ENCODE measurements at regions not wholly inside any gene's neighbourhood (a gene's known extent, or its start where the extent isn't known, plus 50 kb on each side); places are given as distances from the start of the nearest gene placed in this dataset.
"Not testable (repeated sequence)": the region's sequence is repeated elsewhere in the genome, so short reads cannot be mapped to it uniquely, and the experiment has no call there.

DNA sequence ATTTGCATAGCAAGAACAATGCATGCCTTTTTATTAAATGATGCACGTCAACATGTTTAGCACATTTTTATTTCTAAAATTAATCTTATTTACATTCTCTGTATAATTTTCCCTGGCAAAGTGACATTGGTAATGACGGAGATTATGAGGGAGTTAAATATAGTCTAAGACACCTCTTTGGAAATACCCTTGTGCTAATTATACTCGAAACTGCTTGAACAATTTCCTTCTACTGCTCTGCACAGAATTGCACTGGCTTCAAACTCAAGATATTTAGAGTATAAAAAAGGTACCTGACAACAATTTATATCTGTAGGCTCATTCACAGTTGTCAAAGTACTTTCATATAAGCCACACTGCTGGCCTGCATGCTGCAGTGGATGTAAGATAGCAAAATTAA, 602.7 kb downstream of the NXPH1 start:
- DNase-seq (ENCODE audit: low read depth, low spot score): no peak

DNA sequence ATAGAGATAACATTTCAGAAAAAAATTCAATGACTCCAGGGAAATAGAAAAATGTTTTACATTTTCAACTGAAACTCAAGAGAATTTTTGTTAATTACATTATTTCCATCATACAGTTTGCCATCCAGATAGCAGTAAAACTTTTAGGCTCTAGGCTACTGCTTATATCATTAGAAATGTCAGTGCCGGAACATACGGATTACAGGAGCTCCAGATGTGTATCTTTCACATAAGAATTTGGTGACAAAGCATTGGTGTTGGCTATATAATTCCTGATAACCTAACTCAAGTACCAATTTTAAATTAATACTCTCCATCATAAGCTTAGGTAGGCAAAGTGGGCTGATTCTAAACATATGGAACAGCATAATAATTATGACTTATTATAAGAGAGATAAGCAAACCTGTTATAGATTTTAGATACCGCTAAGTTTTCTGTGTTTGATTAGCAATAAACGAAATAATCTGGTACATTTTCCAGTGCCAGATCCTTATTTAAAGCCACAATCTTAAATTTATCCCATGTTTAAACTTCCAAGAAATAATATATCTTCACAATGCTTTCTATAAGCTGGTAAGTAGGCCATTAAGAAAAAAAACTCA, 637.9 kb downstream of the NXPH1 start:
- DNase-seq (ENCODE audit: low read depth, low spot score): no peak

GRCh38 chr7:9075774-9076173, 642.4 kb downstream of the NXPH1 start:
- DNase-seq (ENCODE audit: low read depth, low spot score): not testable (repeated sequence)

DNA sequence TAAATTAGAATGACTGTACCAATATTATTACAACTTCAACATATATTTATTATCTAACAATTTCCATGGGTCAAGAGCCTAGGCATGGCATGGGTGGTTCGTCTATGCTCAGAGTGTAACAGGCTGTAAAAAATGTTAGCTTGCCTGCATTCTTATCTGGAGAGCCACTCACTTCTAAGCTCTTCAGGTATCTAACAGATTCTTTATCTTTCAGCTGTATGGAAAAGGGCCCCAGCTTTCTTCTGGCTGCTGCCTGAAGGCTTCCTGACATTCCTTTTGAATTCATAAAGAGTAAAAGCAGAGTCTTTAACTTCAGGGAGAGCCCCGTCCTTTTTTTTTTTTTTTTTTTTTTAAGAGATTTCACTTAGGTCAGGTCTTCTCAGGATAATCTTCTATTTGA, 648.8 kb downstream of the NXPH1 start:
- peak; percentile 10 for DNase-seq (ENCODE audit: low read depth, low spot score)

DNA sequence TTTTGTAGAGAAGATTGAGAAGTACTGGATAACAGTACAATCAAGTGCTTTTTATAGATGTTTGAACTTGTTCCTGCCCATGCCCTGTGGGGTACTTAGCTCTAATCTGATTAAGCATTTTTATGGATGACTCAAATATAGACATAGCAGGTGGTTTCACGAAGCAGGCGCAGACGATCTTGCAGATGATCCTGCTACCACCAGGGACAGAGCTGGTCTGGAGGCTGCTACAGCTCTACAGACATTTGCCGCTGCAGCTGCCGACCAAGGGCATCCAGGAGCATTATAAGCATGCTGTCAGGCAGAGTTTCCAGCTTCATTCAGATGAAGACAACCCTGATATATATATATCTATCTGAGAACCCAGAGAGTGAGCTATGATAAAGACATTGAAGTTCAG, 650.4 kb downstream of the NXPH1 start:
- no peak for DNase-seq (ENCODE audit: low read depth, low spot score)

GRCh38 chr7:9091282-9091681, 657.9 kb downstream of the NXPH1 start:
- no peak for DNase-seq (ENCODE audit: low read depth, low spot score)

DNA sequence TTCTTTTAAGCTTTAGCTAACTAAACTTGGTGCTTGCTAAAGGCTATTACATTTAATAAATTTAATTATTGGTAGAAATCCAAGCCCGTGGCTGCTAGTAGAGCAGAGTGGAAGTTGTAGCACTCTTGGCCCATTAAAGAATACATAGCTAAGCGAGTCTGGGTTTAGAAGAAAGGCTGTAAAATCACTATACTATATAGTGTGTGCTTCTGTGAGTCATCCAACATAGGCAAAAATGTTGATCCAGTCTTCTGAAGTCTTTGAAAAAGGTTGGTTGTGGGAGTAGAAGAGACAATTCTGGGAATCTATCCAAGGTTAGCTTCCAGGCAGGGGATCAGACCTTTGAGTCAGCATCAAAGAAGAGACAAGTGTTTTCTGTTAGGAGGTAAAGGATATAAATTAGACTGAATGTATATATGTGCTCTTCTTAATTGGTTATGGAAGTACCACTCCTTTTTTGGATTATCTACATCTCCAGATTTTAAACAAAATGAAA, 664.2 kb downstream of the NXPH1 start:
- DNase-seq (ENCODE audit: low read depth, low spot score): no peak

DNA sequence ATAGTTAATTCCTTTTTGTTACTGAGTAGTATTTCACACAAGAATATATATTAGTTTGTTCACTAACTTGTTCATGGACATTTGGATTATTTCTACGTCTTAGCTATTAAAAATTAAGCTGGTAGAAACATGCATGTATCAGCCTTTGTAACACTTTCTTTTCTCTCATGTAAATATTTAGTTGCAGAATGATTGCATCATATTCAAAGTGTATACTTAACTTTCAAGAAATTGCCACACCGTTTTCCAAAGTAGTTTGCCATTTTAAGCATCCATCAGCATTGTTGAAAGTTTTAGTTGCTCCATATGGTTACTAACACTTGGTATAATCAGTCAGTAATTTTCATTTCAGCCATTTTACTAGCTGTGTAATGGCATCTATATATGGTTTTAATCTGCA, 666.9 kb downstream of the NXPH1 start:
- no peak for DNase-seq (ENCODE audit: low read depth, low spot score)

- DNase-seq (ENCODE audit: low read depth, low spot score): no peak
Observed at GRCh38 chr7:9102846-9103245, 669.4 kb downstream of the NXPH1 start.

DNA sequence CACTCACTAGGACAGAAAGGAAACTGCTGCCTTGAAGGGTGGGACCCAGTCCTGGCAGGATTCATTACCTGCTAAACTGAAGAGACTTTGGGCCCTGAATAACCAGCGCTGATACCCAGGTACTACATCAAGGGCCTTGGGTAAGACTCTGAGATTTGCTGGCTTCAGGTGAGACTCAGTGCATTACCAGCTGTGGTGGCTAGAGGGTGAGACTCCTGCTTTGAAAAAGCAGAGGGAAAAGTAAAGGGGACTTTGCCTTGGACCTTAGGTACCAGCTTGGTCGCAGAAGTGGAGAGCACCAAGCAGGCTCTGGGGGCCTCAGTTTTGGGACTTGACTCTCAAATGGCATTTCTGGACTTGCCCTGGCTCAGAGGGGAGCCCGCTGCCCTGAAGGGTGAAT, 673.3 kb downstream of the NXPH1 start:
- no peak for DNase-seq (ENCODE audit: low read depth, low spot score)

GRCh38 chr7:9120331-9120730, 686.9 kb downstream of the NXPH1 start:
- no peak for DNase-seq (ENCODE audit: low read depth, low spot score)

GRCh38 chr7:9124320-9124719, 690.9 kb downstream of the NXPH1 start:
- no peak for DNase-seq (ENCODE audit: low read depth, low spot score)

DNA sequence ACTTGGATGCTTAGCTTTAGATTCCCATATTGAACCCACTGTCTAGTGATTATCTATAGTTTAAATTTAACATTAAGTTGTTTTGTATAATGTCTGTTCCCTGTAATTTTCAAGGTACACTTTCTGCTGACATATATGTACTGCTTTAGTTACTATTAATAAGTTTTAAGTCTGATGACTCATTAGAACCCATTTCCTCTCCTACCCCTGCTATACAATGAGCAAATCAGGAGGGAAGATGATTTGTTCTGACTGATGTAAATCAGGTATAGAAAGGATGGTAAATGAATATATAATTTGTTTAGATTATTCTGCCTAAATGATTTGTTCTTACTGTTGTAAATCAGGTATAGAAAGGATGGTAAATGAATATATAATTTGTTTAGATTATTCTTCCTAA, 691.8 kb downstream of the NXPH1 start:
- DNase-seq (ENCODE audit: low read depth, low spot score): no peak

DNA sequence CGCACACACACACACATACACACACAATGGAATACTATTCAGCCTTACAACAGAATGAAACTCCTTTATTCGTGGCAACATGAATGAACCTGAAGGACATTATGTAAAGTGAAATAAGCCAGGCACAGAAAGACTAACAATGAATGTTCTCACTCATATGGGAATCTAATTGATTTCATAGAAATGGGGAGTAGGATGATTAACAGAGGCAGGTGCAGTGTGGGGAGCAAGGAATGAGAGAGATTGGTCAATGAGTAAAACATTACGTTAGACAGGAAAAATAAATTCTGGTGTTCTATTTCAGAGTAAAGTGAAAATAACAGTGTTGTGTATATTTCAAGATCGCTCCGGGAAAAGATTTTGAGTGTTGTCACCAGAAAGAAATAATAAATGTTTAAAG, 694.5 kb downstream of the NXPH1 start:
- DNase-seq (ENCODE audit: low read depth, low spot score): no peak

GRCh38 chr7:9148687-9149086, 715.3 kb downstream of the NXPH1 start:
- no peak for DNase-seq (ENCODE audit: low read depth, low spot score)

DNA sequence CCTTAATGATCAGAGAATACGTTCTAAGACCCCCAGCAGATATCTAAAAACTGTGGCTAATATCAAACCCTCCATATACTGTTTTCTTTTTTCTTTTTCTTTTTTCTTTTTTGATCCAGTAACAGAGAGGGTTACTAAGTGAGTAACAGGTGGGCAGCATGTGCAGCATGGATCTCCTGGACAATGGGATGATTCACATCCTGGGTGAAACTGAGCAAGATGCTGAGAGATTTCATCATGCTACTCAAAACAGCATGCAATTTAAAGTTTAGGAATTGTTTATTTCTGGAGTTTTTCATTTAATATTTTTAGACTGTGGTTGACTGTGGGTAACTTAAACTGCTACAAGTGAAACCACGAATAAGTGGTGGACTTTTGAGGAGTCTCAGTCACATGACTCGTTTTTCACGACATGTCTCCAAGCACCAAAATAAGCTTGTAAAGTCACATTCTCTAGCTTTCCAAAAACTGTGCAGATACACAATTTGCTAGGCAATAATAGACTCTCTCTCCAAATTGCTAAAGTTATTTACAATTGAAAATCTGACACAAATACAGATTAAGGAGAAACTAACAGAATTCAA, 716.2 kb downstream of the NXPH1 start:
- no peak for DNase-seq (ENCODE audit: low read depth, low spot score)

GRCh38 chr7:9163691-9164090, 730.3 kb downstream of the NXPH1 start:
- DNase-seq (ENCODE audit: low read depth, low spot score): not testable (repeated sequence)

GRCh38 chr7:9175871-9176270, 742.5 kb downstream of the NXPH1 start:
- no peak for DNase-seq (ENCODE audit: low read depth, low spot score)

DNA sequence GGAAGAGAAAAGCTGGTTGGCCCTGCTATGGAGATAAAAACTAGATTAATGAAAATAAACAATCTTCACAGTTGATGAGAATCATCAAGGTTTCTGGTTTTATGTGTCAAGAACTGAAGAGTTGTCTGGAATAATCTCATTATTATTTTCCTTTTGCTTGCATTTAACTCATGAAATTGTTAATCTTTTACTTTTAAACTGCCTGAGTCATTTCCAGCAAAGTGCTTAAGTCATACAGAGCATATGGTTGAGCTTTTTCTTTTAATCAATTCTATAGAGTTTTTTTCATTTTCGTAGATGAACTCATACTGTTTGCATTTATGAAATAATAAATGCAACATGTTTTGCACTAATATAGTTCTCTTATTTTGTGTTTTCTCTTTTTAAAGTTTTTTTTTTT, 747.9 kb downstream of the NXPH1 start:
- no peak for DNase-seq (ENCODE audit: low read depth, low spot score)

DNA sequence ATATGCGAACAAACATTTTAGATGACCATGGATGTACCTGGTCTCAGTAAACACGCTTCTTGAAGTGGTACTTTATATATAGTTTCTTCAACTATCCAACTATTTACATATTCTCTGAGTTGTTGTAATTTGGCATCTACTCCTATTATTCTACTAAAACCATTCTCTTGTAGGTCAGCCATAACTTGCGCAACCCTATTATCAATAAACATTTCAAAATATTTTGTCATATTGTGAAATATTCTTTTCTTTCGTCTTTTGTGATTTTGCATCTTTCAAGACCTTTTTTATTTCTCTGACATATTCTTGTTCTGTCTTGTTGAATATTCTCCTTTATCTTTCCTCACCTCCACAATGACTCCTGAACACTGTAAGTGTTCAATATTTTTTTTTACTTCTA, 753.3 kb downstream of the NXPH1 start:
- DNase-seq (ENCODE audit: low read depth, low spot score): no peak

DNA sequence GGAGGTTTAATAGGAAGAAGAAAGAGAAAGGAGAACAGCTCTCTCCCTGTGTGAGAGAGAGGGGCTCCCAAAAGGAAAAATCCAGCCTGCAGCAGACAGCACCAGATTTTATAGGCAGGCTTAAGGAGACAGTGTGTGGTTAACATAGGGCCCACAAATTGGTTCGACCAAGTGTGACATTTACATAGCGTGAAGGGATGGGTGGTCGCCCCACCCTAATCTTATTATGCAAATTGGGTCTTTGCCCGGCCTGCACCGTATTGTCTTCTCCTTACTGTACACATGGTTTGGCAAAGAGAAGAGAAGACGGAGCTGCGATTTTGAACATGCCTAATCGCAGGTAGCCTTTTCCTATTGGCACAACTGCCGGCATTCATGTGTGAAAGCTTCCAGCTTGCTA, 756.3 kb downstream of the NXPH1 start:
- DNase-seq (ENCODE audit: low read depth, low spot score): no peak

DNA sequence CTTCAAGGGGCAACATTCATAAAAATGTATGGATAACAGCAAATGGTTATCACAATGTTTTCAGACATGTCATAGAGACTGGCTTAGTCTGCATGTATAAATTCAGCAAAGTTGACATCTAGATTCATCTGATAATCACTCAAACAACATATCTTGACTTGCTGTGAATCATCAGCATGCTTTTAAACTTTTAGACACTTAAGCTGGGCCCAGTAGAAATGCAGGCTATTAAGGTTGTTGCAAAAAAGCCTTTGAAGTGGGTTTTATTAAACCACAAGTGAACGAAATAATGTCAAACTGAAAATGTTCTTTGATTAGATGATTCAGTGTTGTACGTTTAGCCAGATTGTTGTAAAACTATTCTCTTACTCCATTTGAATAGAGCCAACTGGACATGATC, 759.6 kb downstream of the NXPH1 start:
- DNase-seq (ENCODE audit: low read depth, low spot score): no peak

- no peak for DNase-seq (ENCODE audit: low read depth, low spot score)
Observed at GRCh38 chr7:9200626-9201025, 767.2 kb downstream of the NXPH1 start.

DNA sequence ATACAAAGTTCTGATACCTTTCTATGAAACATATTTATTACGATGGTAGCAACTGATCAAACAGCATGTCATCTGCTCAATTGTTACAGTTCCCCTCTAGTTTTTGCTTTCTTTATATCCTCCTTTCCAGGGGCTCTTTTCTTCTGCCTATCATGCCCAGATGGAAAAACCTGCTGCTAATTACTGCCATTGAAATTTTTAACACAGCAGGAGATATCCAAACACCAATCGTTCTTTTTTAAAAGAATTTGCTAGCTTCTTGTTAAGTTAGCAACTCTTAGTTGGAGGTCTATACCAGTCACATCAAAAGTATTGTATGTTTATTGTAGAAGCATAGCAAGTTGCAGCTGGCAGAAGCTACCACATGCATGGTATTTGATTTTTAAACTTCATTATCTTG, 768.5 kb downstream of the NXPH1 start:
- no peak for DNase-seq (ENCODE audit: low read depth, low spot score)
